ENCODE measurements at regions not wholly inside any gene's neighbourhood (a gene's known extent, or its start where the extent isn't known, plus 50 kb on each side); places are given as distances from the start of the nearest gene placed in this dataset.
"Not testable (repeated sequence)": the region's sequence is repeated elsewhere in the genome, so short reads cannot be mapped to it uniquely, and the experiment has no call there.

DNA sequence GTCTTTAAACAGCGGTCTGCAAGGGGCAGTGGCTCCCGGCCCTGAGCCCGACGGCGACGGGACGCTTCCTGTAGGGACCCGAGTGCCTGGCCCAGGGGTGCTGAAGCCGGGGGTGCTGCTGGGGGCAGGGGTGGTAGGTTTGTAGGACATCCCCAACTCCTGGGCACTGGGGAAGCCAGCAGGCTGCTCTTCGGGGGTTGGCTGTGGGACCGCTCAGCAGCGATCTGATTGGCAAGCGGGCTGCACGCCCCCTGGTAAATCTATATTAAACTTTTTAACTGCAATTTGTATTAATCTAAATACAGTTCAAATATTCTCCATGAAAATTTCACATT is 1510.0 kb downstream of the FOXD4L5 start:
- TF ChIP-seq POLR2A, CTCF, POLR2AphosphoS5, EP300 (IDR thresholded peaks at IDR 0.05): not testable (repeated sequence)

Data from stomach (tissue), 4 donors.